PFSK-1 (cell line): ENCODE measurements at regions not wholly inside any gene's neighbourhood (a gene's known extent, or its start where the extent isn't known, plus 50 kb on each side); places are given as distances from the start of the nearest gene placed in this dataset.

ENCODE experiments used
- FOXP2 ChIP-seq: optimal IDR thresholded peaks from 2 replicates; pipeline ENCODE3; 2011; ENCODE audit warnings: borderline replicate concordance, control low read depth, inconsistent platforms; ENCODE audit not compliant: insufficient read depth; ENCODE audit errors: extremely low read length, extremely low read depth
- POLR2AphosphoS5 ChIP-seq: IDR thresholded peaks from 2 replicates; pipeline ENCODE4 v1.6.1; 2012; ENCODE audit warnings: low read depth, mild to moderate bottlenecking, control low read depth, low read length, moderate library complexity
- SIN3A ChIP-seq: IDR thresholded peaks from 2 replicates; pipeline ENCODE4 v1.6.1; 2012; ENCODE audit warnings: mild to moderate bottlenecking, low read length, moderate library complexity, borderline replicate concordance; ENCODE audit not compliant: insufficient read depth
- TAF1 ChIP-seq: IDR thresholded peaks from 2 replicates; pipeline ENCODE4 v1.6.1; 2012; ENCODE audit warnings: low read length, control low read depth, borderline replicate concordance; ENCODE audit not compliant: insufficient read depth
- TF ChIP-seq, protein P1 (sequence below), 2 experiments: IDR thresholded peaks; 2 replicates each; pipeline versions ENCODE4 v1.6.1 to v1.8.0; 2011 to 2012; ENCODE audit warnings: low read depth in 2 of 2, low read length in 2 of 2, control low read depth in 1 of 2, inconsistent platforms in 1 of 2, mild to moderate bottlenecking in 1 of 2, moderate library complexity in 1 of 2; ENCODE audit not compliant: insufficient read depth in 1 of 2

DNA sequence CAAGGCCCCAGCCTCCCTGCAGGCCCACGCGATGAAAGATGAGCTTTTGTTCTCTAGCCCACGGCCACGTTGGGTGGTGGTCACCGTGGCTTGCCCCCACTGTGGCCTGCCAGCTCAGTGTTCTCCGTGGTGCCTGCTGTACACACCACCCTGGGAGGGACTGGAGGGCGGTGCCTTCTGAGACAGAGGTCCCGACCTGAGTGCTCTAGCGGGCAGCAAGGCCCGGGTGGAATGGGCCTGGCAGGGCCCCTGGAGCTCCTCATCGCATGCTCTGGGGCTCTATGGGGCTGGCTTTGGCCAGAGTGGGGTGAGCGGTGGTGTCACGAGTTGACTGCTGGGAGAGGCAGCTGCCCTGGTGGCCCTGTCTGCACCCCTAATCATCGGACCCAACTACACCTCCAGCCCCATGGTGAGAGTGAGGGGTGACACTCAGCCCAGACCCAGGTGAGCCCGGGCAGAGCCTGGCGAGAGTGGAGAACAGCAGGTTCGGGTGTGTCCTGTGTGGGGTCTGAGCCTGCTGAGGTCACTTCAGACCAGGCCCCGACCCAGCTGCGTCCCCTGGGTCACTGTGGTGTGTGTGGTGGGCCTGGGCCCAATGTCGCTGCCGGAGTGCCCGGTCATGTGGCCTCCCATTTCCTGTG, 541.9 kb downstream of the TBC1D22A start:
- TF ChIP-seq, protein P1, sequence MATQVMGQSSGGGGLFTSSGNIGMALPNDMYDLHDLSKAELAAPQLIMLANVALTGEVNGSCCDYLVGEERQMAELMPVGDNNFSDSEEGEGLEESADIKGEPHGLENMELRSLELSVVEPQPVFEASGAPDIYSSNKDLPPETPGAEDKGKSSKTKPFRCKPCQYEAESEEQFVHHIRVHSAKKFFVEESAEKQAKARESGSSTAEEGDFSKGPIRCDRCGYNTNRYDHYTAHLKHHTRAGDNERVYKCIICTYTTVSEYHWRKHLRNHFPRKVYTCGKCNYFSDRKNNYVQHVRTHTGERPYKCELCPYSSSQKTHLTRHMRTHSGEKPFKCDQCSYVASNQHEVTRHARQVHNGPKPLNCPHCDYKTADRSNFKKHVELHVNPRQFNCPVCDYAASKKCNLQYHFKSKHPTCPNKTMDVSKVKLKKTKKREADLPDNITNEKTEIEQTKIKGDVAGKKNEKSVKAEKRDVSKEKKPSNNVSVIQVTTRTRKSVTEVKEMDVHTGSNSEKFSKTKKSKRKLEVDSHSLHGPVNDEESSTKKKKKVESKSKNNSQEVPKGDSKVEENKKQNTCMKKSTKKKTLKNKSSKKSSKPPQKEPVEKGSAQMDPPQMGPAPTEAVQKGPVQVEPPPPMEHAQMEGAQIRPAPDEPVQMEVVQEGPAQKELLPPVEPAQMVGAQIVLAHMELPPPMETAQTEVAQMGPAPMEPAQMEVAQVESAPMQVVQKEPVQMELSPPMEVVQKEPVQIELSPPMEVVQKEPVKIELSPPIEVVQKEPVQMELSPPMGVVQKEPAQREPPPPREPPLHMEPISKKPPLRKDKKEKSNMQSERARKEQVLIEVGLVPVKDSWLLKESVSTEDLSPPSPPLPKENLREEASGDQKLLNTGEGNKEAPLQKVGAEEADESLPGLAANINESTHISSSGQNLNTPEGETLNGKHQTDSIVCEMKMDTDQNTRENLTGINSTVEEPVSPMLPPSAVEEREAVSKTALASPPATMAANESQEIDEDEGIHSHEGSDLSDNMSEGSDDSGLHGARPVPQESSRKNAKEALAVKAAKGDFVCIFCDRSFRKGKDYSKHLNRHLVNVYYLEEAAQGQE (IDR thresholded peaks at IDR 0.05; ENCODE audit: insufficient read depth in 1 of 2, low read depth in 2 of 2, low read length in 2 of 2) = no peak
- TF ChIP-seq POLR2AphosphoS5 = no peak
- no peak for TF ChIP-seq SIN3A
- TF ChIP-seq TAF1 = no peak
- no peak for TF ChIP-seq FOXP2

DNA sequence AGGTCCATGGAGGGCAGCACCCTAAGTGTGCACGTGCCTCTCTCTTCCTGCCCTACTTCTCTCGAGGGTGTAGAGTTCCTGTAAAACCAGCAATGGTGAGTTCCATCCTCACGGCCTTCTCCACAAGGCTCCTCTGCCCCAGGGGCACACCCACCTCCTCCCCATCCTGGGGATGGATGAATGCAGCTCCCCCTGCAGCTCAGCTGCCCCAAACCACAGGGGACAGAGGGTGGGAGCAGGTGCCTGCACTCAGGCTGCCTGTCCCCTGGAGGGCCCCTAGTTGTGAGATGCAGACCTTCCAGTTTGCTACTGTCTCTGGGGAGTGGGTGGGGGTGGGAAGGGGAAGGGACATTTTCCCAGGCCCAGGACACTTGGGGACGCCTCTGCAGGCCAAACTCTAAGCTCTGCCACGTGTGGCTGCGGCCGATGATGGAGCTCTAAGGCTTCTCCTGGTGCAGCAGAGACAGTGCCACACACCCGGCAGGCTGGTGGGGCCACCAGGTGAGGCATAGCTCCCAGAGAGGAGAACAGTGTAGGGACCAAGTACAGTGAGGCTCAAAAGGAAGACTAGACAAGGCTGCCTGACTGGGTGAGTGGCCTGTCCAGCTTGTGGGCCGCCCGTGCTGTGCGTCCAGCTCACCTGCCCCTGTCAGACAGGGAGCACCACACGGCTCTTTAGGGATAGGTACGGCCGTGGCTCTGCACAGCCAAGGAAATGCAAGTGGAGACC, 540.9 kb downstream of the TBC1D22A start:
- no peak for TF ChIP-seq POLR2AphosphoS5
- TF ChIP-seq FOXP2 = no peak
- no peak for TF ChIP-seq TAF1
- no peak for TF ChIP-seq SIN3A
- TF ChIP-seq, protein P1 (IDR thresholded peaks at IDR 0.05; ENCODE audit: insufficient read depth in 1 of 2, low read depth in 2 of 2, low read length in 2 of 2) = no peak

DNA sequence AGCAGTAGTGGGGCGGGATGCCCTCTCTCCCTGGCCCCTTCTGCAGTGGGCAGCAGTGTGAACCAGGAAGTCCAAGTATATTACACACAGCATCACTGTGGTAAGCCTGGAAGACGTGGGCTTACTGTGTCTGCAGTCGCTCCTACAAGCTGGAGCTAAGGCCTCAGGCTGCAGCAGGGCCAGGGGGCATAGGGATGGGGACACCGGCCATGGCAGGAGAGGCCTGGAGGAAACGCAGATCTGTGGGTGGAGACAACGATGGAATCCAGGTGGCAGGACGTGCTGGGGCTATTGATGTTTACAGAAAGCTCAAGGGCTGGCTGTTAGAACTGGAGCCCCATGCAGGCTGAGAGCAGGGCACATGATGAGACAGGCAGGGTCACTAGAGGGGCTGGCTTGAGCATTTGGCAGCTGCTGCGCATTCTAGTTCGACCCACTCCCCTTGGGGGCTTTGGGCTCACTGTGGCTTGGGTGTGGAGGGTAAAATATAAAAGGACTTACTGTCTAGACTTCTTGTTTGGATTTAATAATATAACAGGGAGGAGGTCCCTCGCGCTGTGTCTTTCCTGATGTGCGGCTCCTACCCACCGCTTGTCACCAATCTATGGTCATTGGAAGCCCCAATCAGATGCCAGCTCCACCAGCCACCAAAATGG, 539.5 kb downstream of the TBC1D22A start:
- TF ChIP-seq, protein P1 (IDR thresholded peaks at IDR 0.05; ENCODE audit: insufficient read depth in 1 of 2, low read depth in 2 of 2, low read length in 2 of 2) = no peak
- TF ChIP-seq TAF1 (no peak), POLR2AphosphoS5 (no peak), SIN3A (no peak), FOXP2 (no peak)

DNA sequence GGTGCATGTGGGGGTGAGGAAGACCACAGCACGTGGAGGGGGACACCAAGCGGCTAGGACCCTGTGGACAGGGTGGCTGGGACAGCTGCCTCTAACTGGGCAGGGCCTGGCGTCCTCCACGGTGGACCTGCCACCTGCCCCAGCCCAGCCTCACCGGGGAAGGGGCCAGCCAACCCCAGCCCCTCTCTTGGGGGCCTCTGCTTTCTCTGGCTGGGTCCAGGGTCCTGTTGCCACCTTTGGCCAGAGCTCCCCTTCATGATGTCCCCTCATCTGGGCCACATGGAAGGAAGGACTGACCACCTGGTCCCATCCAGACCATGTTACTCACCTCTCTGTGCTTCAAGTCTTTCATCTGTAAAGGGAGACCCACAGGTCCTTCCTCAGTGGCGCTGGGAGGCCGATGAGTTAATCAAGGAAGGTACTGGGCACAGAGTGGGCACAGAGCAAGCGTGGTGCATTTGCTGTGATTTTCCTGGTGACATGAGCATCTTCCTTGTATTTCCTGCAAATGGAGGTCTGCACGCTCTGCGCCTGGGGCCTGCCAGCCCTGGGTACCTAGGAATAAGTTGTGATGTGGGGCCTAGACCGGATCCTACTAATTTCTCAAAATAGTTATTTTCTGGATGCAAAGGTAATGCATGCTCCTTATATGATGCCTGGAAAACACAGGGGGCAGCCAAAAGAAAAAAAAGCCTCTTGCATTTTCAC, 538.4 kb downstream of the TBC1D22A start:
- no peak for TF ChIP-seq POLR2AphosphoS5
- TF ChIP-seq, protein P1 (IDR thresholded peaks at IDR 0.05; ENCODE audit: insufficient read depth in 1 of 2, low read depth in 2 of 2, low read length in 2 of 2) = no peak
- no peak for TF ChIP-seq TAF1
- TF ChIP-seq SIN3A = no peak
- TF ChIP-seq FOXP2 = no peak
